Activated naive CD4-positive, alpha-beta T cell treated with anti-CD3 and anti-CD28 coated beads, Interleukin-2, amount 50 U/mL, for 72 hours (primary cell): ENCODE measurements at regions not wholly inside any gene's neighbourhood (a gene's known extent, or its start where the extent isn't known, plus 50 kb on each side); places are given as distances from the start of the nearest gene placed in this dataset.
"Not testable (repeated sequence)": the region's sequence is repeated elsewhere in the genome, so short reads cannot be mapped to it uniquely, and the experiment has no call there.

Source experiments
- ATAC-seq, 2 donors: fragments of 150-1000 bp; cut with Tn5 transposase; 2 replicates each; pipeline ENCODE4 v1.10.0; 2021; ENCODE audit warnings: mild to moderate bottlenecking in 2 of 2, moderate library complexity in 2 of 2
- DNase-seq, 2 donors: peaks; one replicate each; pipeline ENCODE4 v3.0.0; 2021 to 2022; ENCODE audit warnings: low spot score in 2 of 2
- H3K27ac Mint-ChIP-seq, 2 donors: one replicate each; pipeline ENCODE4 v1.8.0; 2022; ENCODE audit warnings: mild to moderate bottlenecking in 2 of 2, mixed read lengths in 2 of 2
- H3K36me3 Mint-ChIP-seq, 2 donors: one replicate each; pipeline ENCODE4 v1.8.0; 2022; ENCODE audit warnings: mixed read lengths in 2 of 2
- H3K9me3 Mint-ChIP-seq, 2 donors: one replicate each; pipeline ENCODE4 v1.8.0; 2022; ENCODE audit warnings: mixed read lengths in 2 of 2

DNA sequence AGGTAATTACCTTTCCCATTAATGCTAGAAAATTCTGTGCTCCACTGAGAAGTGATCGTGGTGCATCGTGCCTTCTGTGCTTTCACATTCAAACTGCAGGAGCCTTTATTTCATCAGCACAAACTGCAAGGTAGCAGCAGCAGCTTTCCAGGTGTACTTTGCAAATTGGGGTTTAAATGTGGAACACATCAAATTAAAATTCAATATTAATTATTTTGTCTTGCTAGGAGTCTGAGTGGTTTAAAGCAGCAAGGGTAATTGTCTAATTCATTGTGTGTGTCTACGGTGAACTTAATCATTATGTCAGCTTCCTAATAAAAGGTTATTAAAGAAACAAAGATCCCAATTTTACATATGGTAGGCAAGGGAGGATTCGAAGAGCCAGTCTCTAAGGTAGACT lies 180.8 kb upstream of the ATP5MC3 start:
- H3K36me3 Mint-ChIP-seq: no peaks in the 10 kb centered on the region
- DNase-seq (no peak), ATAC-seq (no peak)
- no peaks in the 10 kb centered on the region for H3K9me3 Mint-ChIP-seq
- H3K27ac Mint-ChIP-seq: no peak overlapping the region

DNA sequence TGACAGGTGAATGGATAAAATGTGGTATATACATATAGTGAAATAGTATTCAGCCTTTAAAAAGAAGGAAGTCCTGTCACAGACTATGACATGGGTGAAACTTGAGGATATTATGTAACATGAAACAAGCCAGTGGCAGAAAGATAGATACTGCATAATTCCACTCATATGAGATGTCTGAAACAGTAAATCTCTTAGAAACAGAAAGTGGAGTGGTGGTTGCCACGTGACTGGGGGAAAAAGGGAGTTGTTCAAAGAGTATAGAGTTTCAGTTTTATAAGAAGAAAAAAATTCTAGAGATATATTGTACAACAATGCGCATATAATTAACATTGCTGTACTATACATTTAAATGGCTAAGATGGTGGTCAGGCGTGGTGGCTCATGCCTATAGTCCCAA lies 178.2 kb upstream of the ATP5MC3 start:
- H3K27ac Mint-ChIP-seq: no peak overlapping the region
- no peaks in the 10 kb centered on the region for H3K9me3 Mint-ChIP-seq
- no peaks in the 10 kb centered on the region for H3K36me3 Mint-ChIP-seq
- no peak for ATAC-seq
- DNase-seq: no peak

DNA sequence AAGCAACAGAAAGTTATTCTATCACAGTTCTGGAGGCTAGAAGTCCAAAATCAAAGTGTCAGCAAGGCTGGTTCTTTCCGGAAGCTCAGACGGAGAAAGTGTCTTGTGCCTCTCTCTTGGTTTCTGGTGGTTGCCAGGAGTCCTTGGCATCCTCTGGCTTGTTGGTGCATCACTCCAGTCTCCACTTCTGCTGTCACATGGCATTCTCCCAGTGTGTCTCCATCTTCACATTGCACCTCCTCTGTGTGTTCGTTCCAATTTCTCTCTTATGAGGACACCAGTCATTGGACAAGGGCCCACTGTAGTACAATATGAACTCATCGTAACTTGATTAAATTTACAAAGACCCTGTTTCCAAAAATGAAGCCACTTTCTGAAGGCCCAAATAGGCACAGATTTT lies 175.4 kb upstream of the ATP5MC3 start:
- Mint-ChIP-seq H3K36me3 (no peaks in the 10 kb centered on the region), H3K9me3 (no peaks in the 10 kb centered on the region), H3K27ac (no peak overlapping the region)
- DNase-seq: no peak
- ATAC-seq: no peak

DNA sequence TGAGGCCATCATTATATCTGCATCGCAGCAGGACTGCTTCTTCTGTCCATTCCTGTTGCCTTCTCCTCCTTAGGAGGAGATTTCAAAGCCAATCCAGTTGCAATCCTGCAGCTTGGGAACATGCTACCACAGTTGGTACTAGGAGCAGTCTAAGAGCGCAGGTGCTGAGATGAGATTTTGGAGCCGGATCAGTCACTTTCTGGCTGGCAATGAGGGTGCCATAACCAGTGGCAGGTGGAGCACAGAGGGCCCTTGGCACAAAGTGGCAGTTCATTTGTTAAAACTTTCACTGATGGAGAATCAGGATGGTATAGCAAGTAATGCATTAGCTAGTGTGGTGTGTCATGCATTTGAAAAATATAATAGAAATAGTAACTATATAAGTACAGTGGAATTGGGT lies 173.7 kb upstream of the ATP5MC3 start:
- no peaks in the 10 kb centered on the region for H3K36me3 Mint-ChIP-seq
- no peak overlapping the region for H3K27ac Mint-ChIP-seq
- no peak for DNase-seq
- no peaks in the 10 kb centered on the region for H3K9me3 Mint-ChIP-seq
- no peak for ATAC-seq

DNA sequence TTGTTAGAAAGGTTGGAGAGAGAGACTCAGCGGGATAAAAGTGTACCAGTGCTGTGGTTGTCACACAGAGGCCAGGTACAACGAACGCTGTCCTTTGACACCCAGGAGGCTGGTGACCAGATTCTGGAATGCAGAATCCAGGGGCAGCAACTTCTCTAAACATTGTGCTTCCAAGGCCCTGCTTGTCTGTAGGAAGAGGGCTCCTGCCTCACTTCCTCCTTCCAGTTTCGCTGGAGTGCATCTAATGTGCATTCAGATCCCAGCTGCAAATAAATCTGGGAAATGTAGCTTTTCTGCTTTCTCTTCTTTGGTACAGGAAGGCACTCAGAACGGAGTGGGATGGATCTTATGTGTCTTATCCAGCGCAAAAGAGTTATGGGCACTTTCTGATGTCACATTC lies 171.8 kb upstream of the ATP5MC3 start:
- no peak for DNase-seq
- Mint-ChIP-seq H3K27ac (no peak overlapping the region), H3K9me3 (no peaks in the 10 kb centered on the region), H3K36me3 (no peaks in the 10 kb centered on the region)
- ATAC-seq: no peak

DNA sequence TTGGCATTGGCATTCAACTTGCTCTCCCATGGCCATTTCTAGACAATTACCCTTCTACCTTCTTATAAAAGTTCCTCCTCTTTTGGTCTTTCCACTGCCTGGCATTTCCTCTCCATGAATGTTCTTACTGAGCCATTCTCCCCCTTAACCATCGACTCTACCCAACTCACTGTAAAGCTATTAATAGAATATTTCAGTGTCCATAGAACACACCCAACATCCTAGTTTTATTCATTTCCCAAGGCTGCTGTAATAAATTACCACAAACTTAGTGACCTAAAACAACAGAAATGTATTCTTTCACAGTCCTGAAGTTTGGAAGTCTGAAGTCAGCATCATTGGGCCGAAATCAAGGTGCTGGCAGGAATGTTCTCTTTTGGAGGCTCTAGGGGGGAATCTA lies 170.0 kb upstream of the ATP5MC3 start:
- ATAC-seq: no peak
- peaks cover 0 to 3% of the 10 kb centered on the region in 2 donors for H3K36me3 Mint-ChIP-seq

DNA sequence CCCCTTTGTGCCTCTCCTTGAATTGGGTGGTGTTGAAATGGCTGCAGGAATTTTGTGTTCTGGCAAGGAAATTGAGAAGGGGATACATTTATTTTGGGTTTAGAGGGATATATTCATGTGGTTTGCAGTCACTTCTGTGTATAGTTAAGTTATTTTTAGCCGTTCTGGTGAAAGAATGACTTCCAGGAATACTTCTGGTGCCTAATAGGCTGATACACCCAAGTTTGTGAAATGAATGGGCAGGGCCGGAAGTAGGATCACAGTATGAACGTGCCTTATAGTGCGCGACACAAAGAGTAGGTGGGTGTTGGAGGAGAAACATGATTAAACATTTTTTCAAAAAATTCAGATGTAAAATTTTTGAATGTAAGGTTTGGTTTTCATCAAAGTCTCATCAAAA lies 168.6 kb upstream of the ATP5MC3 start:
- H3K27ac Mint-ChIP-seq: no peak overlapping the region
- ATAC-seq (no peak), DNase-seq (no peak)
- peaks cover 0 to 6% of the 10 kb centered on the region in 2 donors for H3K36me3 Mint-ChIP-seq
- peaks cover 2 to 5% of the 10 kb centered on the region in 2 donors for H3K9me3 Mint-ChIP-seq

More for the DNA sequence above, 170.0 kb upstream of the ATP5MC3 start:
- Mint-ChIP-seq H3K9me3 (peaks cover 0 to 2% of the 10 kb centered on the region in 2 donors), H3K27ac (peak overlapping the region in 1 of 2 donors; percentile 1)
- no peak for DNase-seq

DNA sequence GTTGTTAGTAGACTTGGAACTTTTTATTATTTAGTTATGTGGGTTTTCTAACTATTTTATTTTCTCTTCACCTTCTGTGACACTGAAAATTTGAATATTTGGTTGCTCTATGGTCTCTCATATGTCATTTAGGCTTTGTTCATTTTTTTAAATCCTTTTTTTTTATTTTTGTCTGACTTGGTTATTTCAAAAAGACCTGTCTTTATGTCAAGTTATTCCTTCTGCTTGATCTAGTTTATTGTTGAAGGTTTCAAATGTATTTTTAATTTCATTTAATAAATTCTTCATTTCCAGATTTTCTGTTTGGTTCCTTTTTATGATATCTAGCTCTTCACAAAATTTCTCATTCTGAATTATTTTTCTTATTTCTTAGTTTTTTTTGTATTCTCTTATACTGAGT lies 160.6 kb upstream of the ATP5MC3 start:
- no peak for DNase-seq
- ATAC-seq: no peak
- no peak overlapping the region for H3K27ac Mint-ChIP-seq
- H3K9me3 Mint-ChIP-seq: peaks cover 30% of the 10 kb centered on the region in 2 donors
- H3K36me3 Mint-ChIP-seq: peaks cover 14 to 16% of the 10 kb centered on the region in 2 donors

DNA sequence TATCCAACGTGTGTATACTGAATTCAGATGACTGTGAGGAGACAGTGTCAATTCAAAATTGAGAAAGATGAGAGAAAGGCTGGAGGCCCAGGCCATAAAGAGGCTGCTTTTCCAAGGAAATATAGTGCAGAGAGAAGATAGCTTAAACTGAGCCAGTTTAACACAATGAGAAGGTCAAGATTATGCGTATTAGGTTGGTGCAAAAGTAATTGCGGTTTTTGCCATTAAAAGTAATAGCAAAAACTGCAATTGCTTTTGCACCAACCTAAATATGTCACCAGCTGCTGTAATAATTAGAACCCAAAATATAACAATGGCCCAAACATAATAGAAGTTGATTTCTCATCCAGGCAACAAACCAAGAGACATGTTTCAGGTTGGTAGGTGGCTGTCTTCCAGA lies 148.7 kb upstream of the ATP5MC3 start:
- ATAC-seq (no peak), DNase-seq (no peak)
- Mint-ChIP-seq H3K9me3 (peaks cover 5 to 10% of the 10 kb centered on the region in 2 donors), H3K36me3 (no peaks in the 10 kb centered on the region), H3K27ac (no peak overlapping the region)

DNA sequence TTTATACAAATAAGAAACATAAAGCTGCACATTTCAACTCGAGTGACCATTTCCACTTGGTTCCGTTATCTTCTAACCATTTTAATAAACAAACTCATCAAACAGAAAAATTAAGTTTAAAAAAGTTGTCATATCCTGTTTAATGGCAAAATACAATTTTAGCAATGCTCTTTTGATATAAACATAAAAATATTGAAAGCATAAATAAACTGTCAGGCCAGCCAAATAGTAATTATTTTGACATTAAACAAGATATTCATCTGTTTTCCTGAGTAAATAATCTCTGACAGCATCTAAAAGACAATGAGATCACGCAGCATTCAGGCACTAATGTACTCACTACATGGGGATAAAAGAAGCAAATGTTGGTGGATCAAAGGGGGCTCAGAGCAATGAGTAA lies 145.3 kb upstream of the ATP5MC3 start:
- ATAC-seq (no peak), DNase-seq (no peak)
- Mint-ChIP-seq H3K36me3 (no peaks in the 10 kb centered on the region), H3K27ac (no peak overlapping the region), H3K9me3 (peaks cover 5 to 12% of the 10 kb centered on the region in 2 donors)

DNA sequence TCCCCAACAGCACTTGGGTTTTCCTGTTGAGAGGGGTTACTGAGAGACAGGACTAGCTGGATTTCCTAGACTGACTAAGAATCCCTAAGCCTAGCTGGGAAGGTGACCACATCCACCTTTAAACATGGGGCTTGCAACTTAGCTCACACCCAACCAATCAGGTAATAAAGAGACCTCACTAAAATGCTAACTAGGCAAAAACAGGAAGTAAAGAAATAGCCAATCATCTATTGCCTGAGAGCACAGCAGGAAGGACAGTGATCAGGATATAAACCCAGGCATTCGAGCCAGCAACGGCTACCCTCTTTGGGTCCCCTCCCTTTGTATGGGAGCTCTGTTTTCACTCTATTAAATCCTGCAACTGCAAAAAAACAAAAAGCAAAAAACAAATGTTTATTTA lies 144.7 kb upstream of the ATP5MC3 start:
- DNase-seq, H3K36me3 Mint-ChIP-seq, H3K27ac Mint-ChIP-seq, ATAC-seq: not testable (repeated sequence)
- peaks cover 5 to 12% of the 10 kb centered on the region in 2 donors for H3K9me3 Mint-ChIP-seq

DNA sequence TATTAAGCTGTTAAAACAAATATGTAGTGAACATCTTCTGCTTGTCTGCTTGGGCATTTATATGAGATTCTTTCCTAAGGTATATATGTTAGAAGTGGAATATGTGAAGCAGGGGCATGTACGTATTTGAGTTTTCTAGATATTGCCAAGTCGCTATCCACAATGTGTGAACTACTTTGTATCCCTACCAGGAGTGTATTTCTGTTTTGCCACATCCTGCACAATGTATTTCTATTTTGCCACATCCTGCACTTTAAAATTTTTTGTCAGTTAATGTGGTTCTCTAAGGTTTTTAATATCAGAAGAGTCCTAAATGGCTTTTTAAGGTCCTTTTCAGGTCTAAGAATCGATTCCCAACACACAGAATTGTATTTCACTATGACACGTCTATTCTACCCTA lies 141.7 kb upstream of the ATP5MC3 start:
- peaks cover 5 to 12% of the 10 kb centered on the region in 2 donors for H3K9me3 Mint-ChIP-seq
- no peak for ATAC-seq

DNA sequence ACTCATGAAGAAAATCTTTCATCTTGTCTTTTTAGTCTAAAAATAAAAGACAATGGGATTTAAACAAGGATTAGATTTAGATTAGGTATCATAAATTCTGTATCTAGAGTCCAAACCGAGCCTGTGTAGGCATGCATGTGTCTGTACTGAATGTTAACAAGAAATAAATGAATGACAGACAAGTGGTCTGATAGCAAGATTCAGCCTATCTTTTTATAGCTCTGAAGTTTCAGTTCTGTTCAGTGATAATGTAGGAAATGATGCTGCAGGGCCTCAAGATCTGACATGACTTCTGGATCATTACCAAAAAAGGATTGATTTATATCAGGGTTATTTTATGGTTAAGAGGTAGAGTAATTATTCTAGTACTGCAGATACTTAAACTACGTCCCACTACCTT lies 137.0 kb upstream of the ATP5MC3 start:
- Mint-ChIP-seq H3K9me3 (no peaks in the 10 kb centered on the region), H3K27ac (no peak overlapping the region)
- ATAC-seq: no peak

More for the DNA sequence above, 141.7 kb upstream of the ATP5MC3 start:
- H3K36me3 Mint-ChIP-seq: no peaks in the 10 kb centered on the region
- no peak for DNase-seq
- no peak overlapping the region for H3K27ac Mint-ChIP-seq

DNA sequence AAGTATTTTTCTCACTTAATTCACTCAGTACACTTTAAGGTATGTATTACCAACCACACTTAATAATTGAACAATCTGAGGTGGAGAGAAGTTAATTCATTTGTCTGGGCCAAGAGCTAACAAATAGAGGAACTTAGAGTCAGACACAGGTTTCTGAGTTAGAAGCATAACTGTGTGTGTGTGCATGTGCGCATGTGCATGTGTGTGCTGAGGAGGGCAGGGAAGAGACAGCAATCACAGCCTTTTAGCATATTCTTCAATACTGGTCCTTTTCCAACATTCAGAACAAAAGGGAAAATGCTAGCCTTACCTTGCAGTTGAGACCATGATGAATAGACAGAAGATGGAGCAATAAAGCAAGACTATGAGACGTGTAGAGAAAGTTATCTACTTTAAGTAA lies 136.2 kb upstream of the ATP5MC3 start:
- H3K36me3 Mint-ChIP-seq: no peaks in the 10 kb centered on the region
- H3K27ac Mint-ChIP-seq: no peak overlapping the region
- DNase-seq: no peak
- H3K9me3 Mint-ChIP-seq: no peaks in the 10 kb centered on the region
- ATAC-seq: no peak

More for the DNA sequence above, 137.0 kb upstream of the ATP5MC3 start:
- H3K36me3 Mint-ChIP-seq: no peaks in the 10 kb centered on the region
- no peak for DNase-seq

DNA sequence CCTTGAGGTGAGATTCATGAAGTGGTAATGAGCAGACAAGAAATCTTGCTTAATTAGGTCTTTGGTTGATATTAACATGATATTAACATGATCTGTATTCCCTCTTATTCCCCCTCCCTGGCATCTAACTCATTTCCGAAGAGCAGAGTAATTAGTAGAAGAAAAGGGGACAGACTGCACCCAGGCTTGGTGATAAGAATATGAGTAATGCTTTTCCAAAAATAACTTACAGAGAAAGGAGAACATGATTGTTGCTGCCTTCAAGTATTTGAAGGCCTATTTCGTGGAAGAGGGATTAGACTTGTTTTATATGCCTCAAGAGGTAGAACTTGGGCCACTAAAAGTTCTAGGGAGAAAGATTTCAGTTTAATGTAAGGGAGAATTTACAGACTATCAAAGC lies 130.6 kb upstream of the ATP5MC3 start:
- DNase-seq (no peak), ATAC-seq (no peak)
- Mint-ChIP-seq H3K9me3 (no peaks in the 10 kb centered on the region), H3K27ac (no peak overlapping the region), H3K36me3 (no peaks in the 10 kb centered on the region)

DNA sequence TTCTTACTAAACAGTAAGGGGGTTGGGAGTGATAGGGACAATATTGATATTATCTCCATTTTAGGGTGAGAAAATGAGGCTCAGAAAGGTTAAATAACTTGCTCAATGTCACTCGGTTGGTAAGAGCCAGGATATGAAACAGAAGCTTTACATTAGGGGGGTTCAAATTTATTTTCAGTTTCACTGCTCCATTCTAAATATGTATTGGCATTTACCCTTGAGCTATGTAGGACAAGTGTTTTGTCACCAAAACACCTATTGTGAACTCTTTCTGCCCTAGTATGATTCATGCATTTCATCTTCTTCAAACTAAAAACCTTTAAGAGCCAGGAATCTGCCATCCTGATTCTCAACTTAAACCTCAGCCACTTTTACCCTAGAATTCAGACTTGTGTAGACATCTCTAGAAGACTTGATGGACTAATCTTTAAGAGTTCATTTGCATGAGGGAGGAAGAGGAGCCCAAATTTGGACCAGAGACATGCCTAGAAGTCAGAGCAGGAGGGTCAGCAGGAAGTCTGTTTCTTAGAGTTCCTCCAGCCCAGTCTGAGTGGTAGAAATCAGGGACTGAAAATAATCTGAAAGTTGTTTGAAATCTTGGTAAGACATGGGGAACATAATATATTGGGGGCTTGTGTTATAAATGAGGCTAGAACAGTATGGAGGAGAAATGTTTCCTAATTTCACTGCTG lies 129.4 kb upstream of the ATP5MC3 start:
- H3K9me3 Mint-ChIP-seq: no peaks in the 10 kb centered on the region
- no peak for DNase-seq
- H3K36me3 Mint-ChIP-seq: no peaks in the 10 kb centered on the region
- no peak overlapping the region for H3K27ac Mint-ChIP-seq
- ATAC-seq: no peak

DNA sequence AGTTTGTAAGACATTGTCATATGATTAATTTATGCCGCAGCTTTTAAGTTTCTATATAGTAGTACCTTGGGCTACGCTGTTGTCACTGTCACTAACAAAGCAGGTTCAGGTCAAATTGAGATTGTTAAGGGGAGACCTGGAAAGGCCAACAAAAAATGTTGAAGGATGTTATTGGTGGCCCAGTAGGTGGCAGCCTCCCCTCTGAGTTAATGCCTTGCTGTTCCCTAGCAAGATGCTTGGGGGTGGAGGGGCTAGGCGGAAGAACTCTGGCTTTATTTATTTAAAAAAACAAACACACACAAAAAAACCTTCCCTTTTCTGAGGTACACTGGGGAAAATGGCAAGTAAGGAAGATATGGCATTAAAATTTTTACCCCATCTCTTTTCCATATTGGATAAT lies 128.3 kb upstream of the ATP5MC3 start:
- Mint-ChIP-seq H3K36me3 (no peaks in the 10 kb centered on the region), H3K9me3 (no peaks in the 10 kb centered on the region), H3K27ac (no peak overlapping the region)
- ATAC-seq (no peak), DNase-seq (peak in 1 of 2 donors; percentile 6)

DNA sequence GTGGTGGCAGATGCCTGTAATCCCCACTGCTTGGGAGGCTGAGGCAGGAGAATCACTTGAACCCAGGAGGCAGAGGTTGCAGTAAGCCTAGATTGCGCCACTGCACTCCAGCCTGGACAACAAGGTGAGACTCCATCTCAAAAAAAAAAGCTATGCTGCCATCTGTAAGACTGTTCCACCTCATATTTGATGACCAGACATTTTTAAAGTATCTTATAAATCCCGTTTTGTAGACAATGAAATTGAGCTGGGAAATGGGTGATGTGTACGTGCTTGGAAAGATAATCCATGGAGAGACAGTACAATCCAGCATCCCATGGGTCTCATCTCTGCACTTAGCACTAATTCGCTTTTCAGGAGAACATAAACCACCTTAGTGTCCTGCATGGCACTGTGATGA lies 126.5 kb upstream of the ATP5MC3 start:
- no peak for DNase-seq
- ATAC-seq: no peak
- no peak overlapping the region for H3K27ac Mint-ChIP-seq
- H3K9me3 Mint-ChIP-seq: no peaks in the 10 kb centered on the region
- H3K36me3 Mint-ChIP-seq: no peaks in the 10 kb centered on the region
